GM21381 (cell line): ENCODE measurements at regions not wholly inside any gene's neighbourhood (a gene's known extent, or its start where the extent isn't known, plus 50 kb on each side); places are given as distances from the start of the nearest gene placed in this dataset.

Experiments
- ATAC-seq: cut with Tn5 transposase; IDR thresholded peaks from one replicate; pipeline ENCODE4 v1.9.1; 2021; ENCODE audit warnings: mild to moderate bottlenecking, moderate library complexity; ENCODE audit not compliant: unreplicated experiment

DNA sequence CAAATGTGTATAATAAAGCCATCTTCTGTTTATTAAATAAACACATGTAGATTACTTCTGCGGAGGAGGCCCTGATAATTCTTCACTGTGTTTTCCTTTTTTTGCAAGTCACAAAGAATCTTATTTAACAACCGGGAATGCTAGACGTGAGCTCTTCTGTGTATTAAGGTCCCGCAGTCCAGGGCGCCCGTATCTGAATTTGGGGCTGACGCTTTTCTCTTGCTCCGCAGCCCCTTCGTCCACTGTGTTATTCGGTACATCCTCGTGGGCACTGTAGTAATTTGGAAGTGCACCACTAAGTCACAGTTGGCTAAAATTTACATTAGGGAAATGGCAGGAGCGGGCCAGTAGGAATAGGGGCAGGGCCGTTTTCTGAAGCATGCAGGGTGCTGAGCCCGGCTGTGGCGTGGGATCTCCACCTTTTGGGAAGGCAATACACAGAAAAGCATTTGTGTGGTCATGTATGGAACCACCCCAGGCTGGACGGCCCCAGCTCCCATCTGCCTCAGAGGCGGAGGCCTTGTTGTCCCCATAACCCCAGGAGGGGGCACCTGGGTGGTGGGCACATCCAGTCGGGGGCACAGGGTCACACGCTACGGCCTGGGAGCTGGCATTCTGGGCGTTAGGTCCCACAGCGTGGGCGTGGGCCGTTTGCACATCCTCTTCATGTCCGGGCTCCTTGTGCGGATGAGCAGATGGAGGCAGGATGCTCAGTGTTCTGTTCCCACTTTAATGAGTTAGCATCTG is 258.7 kb upstream of the IRX4 start:
- no peak for ATAC-seq

DNA sequence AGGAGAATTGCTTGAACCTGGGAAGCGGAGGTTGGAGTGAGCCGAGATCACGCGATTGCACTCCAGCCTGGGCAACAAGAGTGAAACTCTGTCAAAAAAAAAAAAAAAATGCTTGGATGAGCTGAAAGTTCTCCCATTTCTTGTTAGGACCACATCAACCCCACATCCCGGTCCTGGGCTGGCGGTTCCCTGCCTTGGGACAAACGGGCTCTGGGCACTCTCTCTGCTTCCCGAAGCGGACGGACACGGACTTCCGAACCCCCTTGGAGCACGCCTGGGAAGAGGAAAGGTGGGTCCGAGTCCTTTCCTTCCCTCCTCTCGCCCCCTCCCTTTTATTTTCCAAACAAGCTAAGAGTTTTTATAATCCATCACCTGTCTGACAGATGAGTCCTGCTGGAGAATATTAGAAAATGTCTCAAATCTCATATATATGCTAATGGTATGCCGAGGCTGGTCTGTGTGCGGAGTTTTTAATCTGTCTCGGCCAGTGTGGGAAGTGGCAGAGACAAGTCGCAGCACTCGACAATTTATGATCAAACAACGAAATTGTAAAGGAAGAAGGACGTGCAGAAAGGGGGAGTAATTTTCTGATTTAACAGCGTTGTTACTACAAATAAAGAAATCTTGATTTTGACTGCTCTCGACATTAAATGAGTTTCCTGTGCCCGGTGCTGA is 257.9 kb upstream of the IRX4 start:
- ATAC-seq = no peak

DNA sequence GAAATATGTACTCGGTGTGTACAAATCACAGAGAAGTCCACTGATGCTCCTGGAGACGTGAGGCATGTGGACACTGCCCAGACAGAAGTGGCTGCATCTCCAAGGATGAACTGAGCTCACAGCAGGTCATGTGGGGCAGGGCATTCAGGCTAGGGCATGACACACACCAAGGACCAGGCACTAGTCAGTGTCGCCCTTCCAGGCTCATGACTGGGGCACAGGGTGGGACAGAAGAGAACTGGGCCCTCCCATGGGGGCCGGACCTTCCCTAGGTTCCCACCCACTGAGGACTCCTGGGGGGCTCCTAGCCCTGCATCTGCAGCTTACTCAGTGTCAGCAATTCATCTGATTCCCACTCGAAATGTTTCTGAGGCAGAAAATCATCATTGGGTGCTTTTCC is 256.8 kb upstream of the IRX4 start:
- ATAC-seq = no peak

DNA sequence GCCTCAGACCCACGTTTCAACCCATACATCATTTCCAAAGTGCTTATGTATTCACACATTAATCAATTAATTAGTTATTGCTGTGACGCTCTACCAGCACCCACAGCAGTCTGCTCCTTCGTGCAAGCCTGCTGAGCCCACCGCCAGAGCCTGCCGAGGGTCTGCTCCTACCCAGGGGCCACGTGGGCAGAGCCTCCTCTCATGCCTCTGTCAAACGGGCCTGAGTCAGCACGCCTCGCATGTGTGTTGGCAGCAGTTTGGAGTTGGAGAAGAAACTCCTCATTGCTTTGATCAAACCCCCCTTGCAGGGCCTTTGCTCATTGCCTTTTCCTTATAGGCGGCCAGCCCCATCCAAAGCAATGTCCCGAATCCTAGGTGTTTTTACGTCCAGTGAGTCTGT is 256.2 kb upstream of the IRX4 start:
- no peak for ATAC-seq

DNA sequence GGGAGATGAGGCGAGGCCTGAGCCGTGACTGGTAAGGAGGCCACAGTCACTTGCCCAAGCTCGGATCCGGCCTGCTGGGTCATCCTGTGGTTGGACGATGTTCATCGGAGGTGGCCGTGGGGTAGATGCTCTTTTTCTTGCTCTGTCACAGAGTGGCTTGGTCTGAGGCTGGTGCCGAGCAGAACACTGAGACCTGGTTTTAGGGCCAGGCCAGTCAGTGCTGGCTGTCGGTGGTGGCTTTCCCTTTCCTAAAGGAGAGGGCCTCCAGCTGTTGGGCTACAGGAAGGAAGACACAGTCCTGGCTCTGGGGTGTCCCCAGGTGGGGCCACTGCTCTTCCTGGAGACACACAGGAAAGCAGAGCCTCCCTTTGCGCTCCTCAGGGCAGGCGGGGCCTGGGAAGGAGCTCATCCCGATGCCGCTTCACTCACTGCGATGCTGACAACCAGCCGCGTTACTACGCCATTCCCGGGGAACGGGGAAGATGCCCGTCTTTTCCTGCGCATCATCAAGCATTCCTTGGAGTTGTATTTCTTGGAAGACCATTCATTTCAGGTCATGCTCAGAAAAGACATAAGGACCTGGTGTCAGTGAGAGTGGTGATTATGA is 254.8 kb upstream of the IRX4 start:
- no peak for ATAC-seq

- no peak for ATAC-seq
Observed at GRCh38 chr5:2136728-2137333, 254.1 kb upstream of the IRX4 start.

DNA sequence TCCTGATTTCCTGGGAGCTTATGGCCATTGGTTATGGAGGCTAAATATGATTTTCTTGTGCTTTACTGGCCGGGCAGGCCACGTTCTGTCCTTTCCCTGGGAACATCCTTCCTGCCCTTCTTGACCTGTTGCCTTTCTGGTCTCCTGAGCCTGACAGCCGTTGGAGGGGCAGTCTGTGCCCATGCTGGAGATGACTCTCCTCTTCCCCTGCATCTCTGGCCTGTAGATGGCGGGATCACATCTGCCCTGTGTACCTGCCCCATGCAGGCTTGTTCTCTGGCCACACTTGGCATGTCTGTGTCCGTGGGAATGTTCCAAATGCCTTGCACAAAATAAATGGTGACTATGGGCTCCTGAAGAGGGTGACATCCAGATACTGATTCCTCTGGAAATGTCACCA is 253.1 kb upstream of the IRX4 start:
- ATAC-seq = no peak

DNA sequence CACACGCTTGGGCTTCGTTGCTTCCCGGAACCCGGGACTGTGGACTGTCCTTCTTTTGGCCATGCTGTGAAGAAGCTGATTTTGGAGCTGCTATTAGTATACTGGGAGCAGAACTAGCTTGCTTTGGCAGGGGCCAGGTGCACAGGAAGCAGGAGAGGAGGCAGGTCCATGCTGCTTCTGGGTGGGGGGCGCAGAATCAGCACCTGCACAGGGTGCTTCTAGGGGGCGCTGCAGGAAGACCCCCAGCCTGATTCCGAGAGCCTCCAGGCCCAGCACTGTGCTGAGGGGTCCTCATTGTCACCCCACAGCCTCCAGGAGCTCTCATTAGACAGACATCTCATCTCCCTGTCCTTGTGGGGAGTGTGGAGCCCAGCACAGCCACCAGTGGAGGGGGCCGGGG is 252.6 kb upstream of the IRX4 start:
- ATAC-seq = no peak

DNA sequence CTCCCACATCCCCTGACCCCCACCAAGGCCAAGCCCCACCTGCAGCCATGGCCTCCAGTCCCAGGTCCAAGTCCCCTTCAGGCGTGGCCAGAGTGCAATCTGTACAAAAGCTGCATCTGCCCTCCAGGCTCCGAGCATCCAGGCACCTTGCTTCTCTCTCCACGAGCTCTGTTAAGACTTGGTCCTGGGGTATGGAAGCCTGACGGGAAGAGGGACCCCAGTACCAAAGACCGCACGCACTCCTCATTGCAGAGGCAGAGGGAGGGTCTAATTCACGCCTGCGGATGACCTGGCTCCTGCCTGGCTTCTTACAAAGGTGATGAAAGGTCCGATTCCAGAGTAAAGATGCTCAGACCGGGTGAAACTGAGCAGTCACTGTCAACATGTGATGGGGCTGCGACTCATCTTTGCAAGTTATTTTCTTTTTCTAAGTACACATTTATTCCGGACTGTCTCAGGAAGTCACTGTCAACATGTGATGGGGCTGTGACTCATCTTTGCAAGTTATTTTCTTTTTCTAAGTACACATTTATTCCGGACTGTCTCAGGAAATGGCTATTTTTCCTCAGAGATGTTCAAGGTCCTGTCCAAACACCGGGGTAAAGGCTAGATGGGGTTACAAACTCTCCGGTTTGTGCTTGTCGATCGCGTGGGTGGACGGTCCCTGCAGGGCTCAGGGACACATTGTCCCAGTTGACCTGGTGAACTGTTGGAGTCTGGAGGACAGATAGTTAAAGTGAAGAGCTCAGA is 252.0 kb upstream of the IRX4 start:
- ATAC-seq = no peak

- ATAC-seq = no peak
Observed at GRCh38 chr5:2133936-2134335, 251.2 kb upstream of the IRX4 start.

DNA sequence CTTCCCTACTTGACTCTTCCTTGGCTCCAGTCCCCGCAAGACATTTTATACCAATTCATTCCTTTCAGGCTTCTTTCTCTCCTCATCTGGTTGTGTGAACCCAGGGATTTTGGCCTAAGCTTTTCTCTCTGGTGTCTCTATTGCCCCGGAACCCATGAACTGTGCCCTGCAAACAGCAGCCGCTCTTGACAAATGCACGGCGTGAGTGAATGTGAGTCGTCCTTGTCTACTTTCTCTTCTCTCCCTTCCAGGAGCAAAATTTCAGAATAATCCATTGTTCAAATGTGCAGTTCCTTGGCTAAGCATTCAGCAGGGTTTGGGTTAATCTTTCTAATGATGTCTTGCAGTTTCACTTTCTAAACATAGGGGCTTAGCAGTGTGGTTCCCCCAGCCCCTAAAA is 250.4 kb upstream of the IRX4 start:
- no peak for ATAC-seq

- ATAC-seq = no peak
Observed at GRCh38 chr5:2132497-2132847, 249.7 kb upstream of the IRX4 start.

DNA sequence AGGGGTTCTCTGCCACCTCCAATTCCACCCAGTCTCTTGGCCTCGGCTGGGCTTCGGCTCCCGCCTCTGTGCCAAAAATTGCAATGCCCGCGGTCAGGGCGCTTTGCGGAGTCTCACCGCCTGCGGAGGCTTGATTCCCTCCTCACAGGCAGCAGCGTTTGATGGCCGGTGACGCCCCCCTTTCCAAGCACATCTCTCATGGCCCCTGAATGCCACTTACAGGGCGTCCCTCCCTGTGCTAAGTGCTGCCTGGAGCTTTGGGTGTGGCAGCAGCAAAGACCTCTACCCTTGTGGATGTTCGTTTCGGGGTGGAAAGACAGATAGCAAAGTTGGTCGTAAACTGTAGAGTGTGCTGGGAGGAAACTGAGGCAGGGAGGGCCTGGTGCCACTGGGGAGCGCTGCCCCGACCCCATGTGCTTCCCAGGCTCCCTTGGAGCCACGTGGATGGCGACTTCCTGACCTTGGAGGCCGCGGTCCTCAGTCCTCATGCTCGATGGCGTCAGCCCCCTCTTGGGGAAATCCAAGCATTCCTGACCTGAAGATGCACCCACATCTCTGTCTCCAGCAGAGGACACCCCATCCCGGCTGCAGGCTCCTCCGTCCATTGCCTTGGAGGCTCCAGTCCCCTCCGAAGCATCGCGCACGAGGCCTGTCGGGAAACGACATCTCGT is 249.2 kb upstream of the IRX4 start:
- ATAC-seq = no peak

DNA sequence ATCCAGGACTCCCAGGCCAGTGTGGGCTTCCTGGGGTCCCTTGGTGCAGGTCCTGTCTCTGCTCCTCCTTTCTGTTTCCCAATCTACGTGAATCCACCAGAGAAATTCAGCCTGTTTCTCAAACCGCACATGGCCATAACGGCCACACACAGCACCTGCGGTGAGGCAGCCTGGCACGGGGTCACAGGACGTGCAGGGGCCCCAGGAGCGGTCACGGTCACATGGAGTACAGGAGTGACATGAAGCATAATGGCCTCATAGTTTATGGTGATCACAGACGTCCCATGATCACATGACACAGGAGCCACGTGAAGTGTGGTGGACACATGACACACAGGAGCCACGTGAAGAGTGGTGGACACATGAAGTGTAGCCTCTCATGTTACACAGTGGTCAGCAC is 248.5 kb upstream of the IRX4 start:
- no peak for ATAC-seq

DNA sequence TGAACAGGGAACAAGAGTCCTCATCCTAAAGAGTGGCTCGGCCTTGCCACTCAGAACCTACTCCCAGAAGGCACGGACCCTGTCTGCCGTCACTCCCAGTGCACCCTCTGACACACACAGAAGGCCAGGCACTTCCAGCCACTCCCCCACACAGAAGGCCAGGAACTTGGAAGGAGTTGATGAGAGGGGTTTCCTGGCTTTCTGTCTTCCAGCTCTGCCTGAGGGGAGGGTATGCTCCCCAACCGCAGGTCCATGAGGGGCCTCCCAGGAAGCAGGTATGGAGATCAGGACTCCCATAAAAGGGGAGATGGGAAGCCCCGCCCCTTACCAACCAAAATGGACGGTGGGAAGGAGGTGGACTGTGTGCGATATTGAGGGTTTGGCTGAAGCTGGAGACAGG is 247.6 kb upstream of the IRX4 start:
- no peak for ATAC-seq

DNA sequence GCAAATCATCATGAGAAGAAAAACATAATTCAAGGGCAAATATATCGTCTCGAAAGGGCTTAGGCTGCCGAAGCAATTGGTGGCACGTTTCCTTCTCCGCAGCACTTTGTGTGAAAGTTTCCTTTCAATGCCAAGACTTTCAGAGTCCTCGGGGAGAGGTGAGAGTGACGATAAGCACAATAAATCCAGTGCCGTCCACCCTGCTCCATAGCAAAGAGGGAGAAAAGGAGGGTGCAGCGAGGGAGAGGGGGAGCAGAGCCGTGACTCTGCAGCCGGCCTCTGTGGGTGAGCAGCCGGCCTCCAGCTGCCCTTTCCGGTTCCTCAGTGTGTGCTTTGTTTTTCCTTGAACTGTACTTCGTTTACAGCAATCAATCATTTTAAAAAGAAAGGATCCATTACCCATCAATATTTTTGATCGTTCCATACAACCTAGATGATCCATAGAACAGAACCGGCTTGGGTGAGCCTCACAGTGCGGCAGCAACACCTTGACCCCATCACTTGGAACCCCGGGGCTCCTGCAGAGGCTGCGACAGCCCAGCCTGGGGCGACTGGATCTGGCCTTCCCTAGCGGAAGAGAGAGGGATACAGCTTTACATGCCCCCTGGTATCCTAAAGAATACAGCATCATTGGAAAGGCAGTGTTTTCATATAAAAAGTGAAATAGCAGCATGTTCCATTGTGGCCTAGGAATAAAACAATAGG is 247.0 kb upstream of the IRX4 start:
- ATAC-seq = no peak

DNA sequence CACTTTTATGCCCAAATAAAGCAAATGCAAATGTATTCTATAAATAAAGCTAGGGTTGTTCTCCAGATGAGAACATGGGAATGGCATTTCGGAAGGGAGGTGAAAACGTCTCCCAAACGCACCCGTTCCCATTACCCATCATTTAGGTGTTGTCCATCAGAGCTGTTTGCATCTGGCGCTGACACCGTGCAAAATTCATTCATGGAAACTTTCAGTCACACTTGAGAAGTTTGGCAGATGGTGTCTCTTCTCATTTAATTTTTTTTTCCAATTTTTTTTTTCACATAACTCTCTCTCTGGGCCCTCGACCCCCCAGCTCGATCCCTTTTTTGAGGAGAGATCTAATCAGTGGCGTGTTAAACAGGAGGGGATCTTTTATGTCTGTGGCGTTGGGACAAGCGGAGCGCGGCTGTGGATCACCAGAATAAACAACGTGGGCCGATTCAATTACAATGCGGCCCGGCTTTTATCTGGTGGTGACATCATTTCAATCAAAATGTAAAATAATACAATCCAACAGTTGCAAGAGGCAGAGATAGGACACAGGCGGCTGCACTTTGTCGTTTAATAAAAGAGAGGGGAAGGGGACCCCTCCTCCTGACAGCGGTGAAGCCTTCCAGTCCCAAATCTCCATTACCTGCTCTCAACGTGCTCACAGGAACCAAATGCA is 246.1 kb upstream of the IRX4 start:
- no peak for ATAC-seq

DNA sequence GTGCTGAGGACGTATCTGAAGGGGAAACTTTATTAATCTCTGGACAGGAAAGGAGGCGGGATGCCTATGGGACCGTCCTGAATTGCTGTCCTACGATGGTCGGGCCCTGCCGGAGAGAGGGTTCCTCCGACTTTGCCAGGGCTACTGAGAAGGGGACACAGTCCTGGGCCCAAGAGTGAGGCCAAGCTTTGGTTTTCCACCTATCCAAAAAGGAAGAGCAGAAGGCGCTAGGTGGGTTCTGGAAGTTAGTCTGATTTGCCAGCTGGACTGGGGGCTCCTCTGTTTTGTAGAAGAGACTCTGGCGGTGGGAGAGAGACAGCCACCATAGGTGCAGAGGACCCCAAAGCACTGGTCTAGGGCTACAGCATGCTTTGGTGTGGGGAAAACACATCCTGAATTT is 243.8 kb upstream of the IRX4 start:
- no peak for ATAC-seq

DNA sequence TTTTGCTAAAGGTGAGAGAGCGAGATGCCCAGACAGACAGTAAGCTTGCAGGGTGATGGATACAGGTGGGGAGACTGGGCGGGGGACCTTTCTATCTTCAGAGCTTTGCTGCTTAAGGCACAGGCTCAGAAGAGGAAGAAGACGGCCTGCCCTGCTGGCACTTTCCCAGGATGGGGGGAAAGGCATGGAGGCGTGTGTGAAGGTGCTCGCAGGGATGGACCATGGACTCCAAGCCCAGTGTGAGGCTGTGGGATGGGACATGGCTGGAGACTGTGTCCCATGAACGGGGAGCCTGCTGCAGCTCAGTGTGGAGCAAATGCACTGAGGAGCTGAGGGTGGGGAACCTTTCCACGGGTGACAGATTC is 243.2 kb upstream of the IRX4 start:
- ATAC-seq = no peak
